ENCODE measurements at regions not wholly inside any gene's neighbourhood (a gene's known extent, or its start where the extent isn't known, plus 50 kb on each side); places are given as distances from the start of the nearest gene placed in this dataset.
"Not testable (repeated sequence)": the region's sequence is repeated elsewhere in the genome, so short reads cannot be mapped to it uniquely, and the experiment has no call there.

DNA sequence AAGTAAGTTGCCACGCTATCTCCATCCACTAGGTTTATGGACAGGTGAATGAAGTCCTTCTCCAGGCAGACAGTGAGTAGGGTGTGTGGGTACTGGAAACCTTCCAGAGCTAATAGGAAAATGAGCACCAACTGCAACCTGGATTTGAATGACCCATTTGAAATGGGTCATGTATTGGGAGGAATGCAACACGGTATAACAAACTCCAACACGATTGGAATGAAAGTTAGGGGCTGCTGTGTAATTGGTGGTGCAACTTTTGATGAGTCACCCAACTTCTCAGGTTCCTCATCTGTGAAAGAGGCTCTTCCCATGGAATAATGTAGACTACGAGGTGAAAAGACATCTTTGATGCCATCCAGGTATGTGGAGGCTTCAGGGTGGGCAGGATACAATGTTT, 241.4 kb upstream of the PODXL start:
- DNase-seq (ENCODE audit: low spot score), result no peak

DNA sequence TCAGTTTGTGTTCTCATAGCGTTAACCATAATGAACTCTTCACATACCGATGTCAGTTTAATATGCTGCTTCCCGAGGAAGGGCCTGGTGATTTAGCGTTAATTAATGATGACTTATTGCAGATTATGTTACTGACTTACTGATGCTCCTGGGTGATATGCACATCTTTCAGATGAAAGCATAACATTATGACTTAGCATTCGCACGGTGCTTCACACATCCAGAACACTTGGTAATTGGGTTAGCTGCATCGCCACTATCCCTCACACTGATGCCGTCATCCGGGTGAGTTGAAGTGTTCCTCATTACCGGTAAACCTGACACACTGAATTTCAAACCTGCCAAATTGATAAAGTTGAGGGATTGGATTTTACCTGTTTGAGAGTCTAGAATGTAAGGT, 239.0 kb upstream of the PODXL start:
- no peak for DNase-seq (ENCODE audit: low spot score)

DNA sequence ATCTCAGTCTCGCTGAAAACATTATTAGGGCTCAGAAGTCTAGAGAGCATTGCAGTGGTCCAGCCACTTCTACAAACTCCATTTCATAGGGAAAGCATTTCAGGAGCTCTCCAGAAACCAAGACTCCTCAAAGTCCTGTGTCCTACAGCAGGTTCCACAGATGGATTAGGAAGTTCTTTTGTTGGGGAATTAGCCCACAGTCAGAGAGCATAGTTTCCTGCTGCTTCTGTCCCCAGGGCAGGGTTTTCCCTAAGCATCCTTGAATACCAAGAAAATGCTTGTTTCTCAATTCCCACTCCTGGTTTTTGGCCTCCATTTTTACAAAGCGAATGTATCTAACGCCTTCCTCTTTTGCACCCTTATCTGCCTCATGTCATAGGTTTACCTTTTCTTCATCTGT, 235.9 kb upstream of the PODXL start:
- DNase-seq (ENCODE audit: low spot score), result no peak

DNA sequence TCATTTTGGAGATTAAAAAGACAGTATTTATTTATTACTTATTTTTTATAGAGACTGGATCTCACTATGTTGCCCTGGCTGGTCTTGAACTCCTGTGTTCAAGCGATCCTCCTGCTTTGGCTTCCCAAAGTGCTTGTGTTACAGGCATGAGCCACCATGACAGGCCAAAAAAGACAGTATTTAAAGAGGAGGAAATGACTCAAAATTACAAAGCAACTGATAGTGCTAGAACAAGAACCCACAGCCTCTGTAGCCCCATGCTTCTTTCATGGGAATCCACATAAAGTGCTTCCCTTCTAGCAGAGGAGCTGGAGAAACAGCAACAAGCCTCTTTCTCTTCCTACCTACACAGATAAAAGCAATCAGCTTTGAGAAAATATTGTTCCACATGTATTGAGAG, 230.7 kb upstream of the PODXL start:
- no peak for DNase-seq (ENCODE audit: low spot score)

DNA sequence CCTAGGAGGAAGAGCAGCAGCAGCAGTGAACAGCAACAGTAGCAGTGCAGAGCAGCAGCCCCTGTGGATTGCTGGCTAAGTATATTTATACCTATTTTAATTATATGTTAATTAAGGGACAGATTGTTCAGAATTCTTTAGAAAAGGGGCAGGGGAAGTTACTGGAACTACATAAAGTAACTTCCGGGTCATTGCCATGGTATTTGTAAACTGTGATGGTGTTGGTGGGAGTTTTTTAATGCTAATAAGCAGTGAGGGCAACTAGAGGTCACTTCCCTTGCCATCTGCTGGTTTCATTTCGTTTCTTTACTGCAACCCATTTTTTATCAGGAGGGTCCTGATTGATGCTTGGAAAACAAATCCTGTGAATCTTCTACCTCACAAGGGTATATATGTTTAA, 229.8 kb upstream of the PODXL start:
- no peak for DNase-seq (ENCODE audit: low spot score)

DNA sequence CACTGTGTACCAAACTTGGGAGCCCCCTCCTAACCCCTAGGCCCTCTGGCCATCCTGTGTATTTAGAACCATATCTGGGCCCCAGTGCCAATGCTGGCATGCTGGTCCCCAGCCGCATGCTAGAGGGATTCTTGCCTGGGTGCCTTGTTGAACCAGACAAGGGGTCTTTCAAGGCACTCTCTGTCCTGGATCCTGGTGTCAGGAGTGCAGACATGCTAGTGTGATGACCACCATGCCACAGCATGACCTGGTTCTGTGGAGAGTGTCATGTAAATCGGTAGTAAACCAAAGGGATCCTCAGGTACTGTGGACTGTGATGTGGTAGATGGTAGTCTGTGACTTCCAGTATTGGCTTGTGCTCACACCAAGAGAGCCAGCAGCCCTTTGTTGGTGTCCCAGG, 222.2 kb upstream of the PODXL start:
- no peak for DNase-seq (ENCODE audit: low spot score)

DNA sequence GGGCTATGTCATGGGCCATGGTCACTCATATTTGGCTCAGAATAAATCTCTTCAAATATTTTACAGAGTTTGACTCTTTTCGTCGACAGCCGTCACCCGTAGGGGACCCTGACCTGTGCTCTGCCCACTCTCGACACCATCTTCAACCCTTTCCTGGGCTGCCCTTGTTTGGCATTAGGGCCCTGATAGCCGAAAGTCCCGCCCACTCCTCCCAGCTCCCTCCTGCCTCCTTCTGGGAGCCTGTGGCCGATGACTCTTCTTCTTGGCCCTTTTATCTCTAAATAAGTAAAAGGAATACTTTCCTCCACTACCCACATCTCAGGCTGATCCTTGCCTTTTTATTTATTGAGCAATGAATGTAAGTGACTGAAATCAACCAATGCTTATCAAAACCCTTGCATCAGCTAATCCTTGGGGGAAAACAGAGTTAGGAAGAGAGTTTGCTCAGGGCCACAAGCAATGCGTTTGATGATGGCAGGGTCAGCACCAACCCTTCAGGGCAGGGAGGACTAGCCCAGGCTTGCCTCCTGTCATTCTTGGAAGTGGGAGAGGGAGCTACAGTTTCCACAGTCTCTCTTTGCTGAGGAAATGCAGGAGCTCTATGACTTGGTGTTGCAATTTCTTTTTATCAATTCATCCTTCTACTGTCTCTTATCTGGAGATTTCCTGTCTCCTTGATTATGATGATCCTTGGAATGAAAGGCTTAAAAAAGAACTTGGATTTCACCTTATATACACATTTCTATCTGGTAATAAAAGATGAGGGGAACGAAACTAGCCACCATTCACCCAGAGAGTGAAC, 218.2 kb upstream of the PODXL start:
- no peak for DNase-seq (ENCODE audit: low spot score)

DNA sequence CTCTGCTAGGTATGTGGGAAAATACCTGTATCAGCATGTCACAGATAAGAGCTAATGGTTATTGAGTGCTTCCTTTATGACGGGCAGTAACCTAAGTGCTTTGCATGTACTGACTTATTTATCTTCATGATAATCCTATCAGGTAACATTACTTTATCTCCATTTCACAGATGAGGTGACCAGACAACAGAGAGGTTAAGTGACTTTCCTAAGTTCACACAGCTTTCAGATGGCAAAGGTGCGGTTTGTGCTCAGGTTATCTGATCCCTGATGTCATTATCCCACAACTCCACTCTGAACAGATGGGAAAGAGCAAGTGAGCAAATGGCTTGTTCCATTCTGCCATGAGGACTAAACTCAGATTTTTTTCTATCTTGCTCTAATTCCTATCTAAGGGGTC, 217.0 kb upstream of the PODXL start:
- DNase-seq (ENCODE audit: low spot score), result no peak

DNA sequence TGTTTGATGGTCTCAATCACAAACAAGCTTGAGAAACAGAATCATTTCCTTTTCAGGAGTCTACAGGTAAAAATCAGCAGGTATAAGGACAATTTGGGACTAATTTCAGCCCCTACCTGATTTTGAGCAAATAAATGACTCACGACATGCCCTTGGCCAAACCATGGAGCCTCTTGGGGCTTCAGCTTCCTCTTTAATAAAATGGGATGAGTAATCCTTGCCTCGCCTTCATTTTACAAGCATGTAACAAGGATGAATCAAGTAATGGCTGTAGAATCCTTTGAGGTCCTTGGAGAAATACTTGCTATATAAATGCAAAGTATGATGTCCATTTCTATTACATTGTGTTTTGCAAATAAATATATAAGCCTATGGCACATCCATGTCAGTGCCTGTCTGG, 212.8 kb upstream of the PODXL start:
- DNase-seq (ENCODE audit: low spot score), result no peak

DNA sequence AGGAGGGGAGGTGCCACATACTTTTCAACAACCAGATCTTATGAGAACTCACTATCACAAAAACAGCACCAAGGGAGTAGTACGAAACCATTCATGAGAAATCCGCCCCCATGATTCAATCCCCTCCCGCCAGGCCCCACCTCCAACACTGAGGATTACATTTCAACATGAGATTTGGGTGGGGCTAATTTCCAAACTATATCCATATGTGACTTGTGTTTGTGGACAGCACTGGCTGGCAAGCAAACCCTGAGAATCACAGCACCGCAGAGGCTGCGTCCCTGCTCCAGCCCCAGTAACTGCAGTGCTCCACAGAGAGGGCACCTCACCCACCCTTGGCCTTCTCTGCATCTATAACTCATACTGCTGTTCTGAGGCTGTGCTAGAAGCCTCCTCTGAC, 211.2 kb upstream of the PODXL start:
- no peak for DNase-seq (ENCODE audit: low spot score)

DNA sequence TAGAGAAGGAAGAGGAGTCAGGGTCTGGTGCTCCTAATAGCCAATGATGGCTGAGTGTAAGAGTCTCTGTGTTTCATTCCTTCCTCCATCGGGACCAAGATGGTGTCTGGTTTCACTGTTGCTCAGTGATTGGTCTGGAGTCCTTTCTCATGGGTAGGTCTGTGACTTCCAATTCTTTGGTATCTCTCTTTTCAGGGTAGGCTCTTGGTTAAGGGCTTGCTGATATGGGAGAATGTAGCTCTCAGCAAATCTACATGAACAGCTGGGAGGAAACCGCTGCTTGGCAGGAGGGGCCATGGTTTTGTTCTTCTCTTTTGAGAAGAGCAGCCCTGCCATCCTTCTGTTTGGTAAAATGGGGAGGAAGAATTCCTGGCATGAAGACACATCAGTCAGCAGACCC, 209.1 kb upstream of the PODXL start:
- no peak for DNase-seq (ENCODE audit: low spot score)

DNA sequence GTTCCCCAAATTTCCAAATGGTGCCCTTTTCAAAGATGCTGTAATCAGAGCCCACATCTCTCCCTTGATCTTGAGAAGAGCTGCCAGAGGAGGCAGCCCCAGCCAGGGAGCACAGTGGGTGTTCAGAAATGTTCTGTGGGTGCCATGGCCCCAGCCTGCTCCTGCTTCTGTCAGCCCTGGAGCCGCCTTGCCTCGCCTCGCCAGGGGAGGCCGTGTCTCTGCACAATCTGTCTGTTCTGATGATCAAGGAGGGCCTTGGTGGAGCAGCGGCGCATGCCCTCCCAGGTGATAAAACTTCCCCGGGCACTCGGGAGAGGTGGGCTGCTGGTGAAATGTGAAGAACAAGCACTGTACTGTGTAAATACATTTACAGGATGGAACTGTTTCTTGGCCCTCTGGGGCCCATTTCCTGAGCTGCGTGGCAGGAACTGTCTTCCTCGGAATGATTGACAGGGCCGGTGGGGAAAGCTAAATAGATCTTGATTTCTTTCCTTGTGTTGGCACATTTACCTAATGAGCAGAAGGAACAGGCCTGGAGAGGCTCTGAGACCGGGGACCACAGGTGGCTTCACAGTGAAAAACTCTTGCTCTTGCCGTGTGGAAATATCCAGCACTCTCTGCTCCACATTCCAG, 207.8 kb upstream of the PODXL start:
- no peak for DNase-seq (ENCODE audit: low spot score)

DNA sequence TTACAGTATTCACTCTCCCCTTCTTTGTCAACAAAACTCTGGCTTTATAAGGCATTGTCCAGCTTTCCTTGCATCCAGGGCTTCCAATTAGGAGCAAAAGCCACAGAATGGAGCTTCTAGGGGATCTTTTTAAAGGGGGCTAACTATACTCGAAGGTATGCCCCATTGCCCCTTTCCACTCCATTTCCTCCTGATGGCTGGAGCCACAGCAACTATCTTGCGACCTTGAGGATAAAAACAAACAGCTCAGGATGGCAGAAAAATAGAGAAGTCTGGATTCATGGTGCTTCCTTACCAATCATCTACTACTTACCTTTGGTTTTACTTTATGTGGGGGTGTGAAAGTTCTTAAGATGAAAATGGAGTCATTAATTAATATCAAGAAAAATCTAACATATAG, 206.3 kb upstream of the PODXL start:
- DNase-seq (ENCODE audit: low spot score), result no peak

DNA sequence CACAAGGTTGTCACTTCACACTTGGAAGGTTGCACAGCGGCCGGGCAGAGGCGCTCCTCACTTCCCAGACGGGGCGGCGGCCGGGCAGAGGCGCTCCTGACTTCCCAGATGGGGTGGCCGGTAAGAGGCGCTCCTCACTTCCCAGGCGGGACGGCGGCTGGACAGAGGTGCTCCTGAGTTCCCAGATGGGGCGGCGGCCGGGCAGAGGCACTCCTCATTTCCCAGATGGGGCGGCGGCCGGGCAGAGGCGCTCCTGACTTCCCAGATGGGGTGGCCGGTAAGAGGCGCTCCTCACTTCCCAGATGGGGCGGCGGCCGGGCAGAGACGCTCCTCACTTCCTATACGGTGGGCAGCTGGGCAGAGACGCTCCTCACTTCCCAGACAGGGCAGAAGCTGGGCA, 199.4 kb upstream of the PODXL start:
- DNase-seq (ENCODE audit: low spot score), result not testable (repeated sequence)

DNA sequence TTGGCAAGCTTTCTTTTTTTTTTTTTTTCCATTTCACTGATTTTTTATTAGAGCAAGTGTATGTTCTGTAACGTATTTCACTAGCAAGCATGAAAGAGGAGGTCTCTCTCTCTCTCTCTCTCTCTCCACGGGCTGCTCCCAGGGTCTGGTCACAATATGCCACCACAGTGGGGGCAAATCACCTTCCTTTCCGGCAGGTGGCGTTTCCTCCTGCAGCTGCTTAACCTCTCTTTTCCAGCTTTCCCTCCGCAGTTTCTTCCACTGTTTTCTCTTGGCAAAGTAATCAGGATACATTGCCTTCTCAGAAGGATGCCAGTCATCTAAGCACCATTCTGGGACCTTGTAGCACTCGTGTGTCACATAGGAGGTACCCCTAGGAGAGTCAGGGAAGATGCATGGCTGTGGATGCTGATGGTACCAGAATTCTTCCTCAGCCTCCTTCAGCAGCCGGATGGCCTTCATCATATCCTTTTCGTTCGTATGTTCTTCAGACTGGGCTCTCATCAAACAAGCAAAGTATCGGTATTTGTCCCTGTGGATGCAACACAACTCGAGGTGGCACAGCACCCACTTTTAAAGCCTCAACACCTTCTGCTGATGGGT, 197.3 kb upstream of the PODXL start:
- no peak for DNase-seq (ENCODE audit: low spot score)

DNA sequence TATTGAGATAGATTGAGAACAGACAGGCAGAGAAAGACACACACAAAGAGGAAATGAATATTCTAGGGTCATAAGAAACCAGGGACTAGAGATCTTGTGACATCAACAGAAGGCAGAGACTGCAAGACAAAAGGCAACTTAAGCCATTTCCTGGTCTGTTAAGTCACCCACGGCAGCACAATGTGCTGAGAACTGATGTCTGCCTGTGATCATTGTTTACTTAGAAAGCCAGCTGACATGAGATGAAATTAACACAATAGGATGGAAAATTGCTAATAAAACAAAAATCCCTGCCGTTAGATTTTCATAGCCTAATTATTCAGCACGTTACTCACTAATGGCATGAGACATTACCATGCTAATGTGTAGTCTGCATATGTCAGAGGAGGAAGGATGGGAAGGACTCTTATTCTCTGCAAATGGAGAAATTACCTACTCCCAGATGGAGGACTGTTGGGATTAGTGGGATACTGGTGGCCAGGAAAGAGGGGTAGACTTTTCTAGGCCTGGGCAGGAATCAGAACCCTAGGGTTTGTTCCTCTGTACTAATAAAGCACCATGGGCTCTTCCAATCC, 191.3 kb upstream of the PODXL start:
- peak; percentile 73 for DNase-seq (ENCODE audit: low spot score)

DNA sequence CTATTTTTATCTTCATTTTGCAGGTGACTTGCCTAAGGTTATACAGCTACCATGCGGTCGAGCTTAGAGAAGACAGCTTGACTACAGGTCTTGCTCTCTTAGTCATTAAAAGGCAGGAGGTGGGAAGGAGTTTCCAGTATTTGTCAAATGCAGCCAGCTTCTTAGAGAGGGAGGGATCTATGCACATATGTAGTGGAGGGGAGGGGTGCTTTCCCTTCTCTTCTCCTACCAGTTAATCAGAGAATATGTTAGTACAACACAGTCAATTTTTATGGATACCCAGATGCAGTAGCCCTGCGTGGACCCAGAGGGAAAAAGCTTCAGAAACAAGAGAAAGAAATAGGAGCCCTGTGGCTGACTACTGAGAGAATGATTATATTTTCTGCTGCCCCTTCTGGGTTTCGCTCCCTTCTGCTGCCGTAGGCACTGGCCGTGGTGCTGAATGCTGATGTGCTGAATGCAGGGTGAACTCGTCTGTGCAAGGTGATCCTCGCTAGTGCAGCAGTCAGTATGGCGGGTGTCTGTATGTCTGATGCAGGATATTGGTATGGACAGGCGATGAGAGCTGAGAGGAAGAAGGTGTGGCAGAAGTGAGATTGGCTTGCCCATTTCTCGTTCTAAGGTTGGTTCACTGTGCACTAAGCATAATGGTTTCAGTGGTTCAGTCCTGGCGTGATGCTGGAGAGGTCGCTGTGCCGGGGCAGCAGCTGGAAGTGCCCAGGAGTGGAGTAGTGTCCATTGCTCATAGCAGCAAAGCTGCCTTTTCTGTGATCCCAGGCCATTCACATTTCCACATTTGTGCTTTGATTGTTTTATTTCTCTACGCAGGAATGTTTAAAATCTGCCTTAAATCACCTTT, 189.2 kb upstream of the PODXL start:
- peak; percentile 36 for DNase-seq (ENCODE audit: low spot score)

DNA sequence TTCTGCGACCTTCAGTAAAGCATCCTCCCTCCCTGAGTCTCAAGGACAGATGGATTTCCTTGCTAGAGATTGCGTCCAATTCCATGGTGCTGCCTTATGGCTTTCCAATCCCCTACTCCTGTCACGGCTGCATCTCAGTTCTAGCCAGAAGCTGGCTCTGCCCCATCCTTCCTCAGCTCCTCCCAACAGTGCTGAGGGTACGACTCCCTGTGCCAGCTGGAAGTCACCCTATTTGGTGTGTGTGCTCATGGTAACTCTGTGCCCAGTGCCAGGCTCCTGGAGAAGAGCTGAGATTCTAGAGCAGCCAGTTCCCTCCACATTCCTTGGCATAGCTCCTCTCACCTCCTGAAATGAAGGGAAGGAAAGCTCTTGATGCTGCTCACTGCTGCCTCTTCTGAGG, 185.0 kb upstream of the PODXL start:
- no peak for DNase-seq (ENCODE audit: low spot score)

DNA sequence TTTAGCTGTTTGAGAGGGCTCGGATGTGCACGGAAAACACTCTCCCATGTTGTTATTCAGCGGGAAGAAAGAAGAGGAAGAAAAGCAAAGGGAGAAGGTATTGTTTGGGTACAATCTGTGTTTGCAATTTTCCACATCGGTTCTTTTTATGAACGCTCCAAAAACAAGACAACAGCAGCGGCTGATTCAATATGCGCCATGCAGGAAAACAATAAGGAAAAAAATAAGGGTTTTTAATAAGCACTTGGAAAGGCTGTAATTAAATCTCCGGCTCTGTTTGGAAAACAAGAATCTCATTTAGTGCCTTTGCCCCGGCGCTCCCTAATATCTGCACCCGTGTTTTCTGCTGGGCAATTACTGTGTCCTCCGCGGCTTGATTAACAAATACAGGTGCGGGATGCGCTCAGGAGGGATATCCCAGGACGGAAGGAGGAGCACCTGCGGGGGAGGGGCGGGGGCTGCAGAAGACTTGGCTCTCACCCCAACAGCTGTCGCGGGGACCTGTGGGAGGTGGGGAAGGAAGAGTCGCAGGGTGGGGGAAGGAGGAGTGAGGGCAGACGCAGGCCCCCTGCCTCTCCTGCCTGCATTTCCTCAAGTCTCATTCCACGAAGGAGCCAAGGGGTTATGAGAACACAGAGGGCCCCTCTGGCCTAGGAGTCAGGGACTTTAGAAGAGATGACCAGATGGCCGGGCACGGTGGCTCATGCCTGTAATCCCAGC, 181.5 kb upstream of the PODXL start:
- no peak for DNase-seq (ENCODE audit: low spot score)

DNA sequence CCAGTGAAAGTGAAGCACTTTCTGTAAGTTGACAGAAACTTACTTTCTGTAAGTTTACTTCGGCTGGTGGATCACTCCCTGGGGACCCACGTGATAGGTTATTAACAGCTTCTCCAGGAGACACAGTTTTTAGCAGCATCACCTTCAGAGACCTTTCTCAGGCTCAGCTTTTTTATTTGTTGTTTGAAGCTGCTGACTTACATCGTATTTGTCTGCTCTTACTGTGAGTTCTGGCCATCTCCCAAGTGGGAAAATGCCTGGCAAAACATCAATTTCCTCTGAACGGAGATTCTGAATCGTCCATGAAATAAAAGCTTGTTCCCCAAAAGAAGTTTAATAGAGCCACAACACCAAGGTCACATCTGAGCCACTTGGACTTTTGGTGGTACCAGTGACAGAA, 178.7 kb upstream of the PODXL start:
- no peak for DNase-seq (ENCODE audit: low spot score)

DNA sequence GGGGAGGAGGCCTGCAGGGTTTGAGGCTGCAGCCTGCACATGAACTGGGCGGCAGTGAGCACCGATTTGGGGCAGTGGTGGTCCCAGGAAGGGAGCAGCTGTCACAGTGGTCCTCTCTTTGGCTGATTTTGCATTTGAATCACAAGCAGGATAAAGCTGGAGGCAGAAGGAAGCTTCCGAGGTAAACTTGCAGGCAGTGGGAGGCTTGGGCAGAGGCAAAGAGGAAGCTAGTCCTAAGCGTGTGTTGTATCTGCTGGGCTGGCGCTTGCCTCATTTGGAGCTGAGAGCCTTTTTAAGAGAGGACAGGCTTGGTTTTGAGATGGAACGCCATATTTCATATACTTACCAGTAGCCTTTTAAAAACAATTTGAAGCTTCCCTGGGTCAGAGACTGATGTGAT, 177.2 kb upstream of the PODXL start:
- DNase-seq (ENCODE audit: low spot score), result no peak

DNA sequence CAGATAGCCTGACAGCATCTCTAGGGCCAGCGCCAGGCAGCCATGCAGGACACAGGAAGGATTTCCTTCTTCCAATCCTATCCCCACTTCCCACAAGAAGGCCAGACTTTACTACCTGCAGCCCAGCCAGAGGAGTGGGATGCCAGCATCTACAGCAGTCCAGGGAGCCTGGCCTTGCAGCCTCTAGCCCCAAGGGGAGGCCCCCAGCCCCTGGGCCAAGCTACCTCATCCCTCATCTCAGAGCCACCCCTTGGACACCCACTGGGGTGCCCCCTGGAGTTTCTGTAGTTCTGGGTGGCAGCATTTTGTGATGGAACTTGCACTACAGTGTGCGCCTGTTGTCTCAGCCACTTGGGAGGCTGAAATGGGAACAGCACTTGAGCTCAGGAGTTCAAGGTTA, 170.8 kb upstream of the PODXL start:
- DNase-seq (ENCODE audit: low spot score), result no peak

Data from kidney capillary endothelial cell (primary cell).